IPS DF 6.9 (cell line): ENCODE measurements at regions not wholly inside any gene's neighbourhood (a gene's known extent, or its start where the extent isn't known, plus 50 kb on each side); places are given as distances from the start of the nearest gene placed in this dataset.

Experiments
- DNase-seq: peaks from one replicate; pipeline ENCODE4 v3.0.0-alpha.2; 2013; ENCODE audit warnings: low read depth, low spot score
- H3K27ac ChIP-seq: one replicate; pipeline ENCODE4 v1.5.1; 2013; ENCODE audit warnings: low read length, control low read depth
- H3K27me3 ChIP-seq: 2 replicates; pipeline ENCODE4 v1.6.1; 2013; ENCODE audit warnings: mild to moderate bottlenecking, low read length; ENCODE audit not compliant: control insufficient read depth, insufficient read depth
- H3K36me3 ChIP-seq: 2 replicates; pipeline ENCODE4 v1.6.1; 2013; ENCODE audit warnings: low read length; ENCODE audit not compliant: control insufficient read depth, insufficient read depth
- H3K4me1 ChIP-seq: 2 replicates; pipeline ENCODE4 v1.6.1; 2013; ENCODE audit warnings: low read length; ENCODE audit not compliant: control insufficient read depth, insufficient read depth
- H3K4me3 ChIP-seq: 2 replicates; pipeline ENCODE4 v1.5.1; 2013; ENCODE audit warnings: mild to moderate bottlenecking, low read length
- H3K9me3 ChIP-seq: 2 replicates; pipeline ENCODE4 v1.6.1; 2013; ENCODE audit warnings: low read length, inconsistent platforms; ENCODE audit not compliant: control insufficient read depth, insufficient read depth
- WGBS: extraction: QIAGEN DNeasy Blood & Tissue Kit; methylation state at CpG from one replicate; pipeline ENCODE4 v1.1.7; 2013; ENCODE audit warnings: mixed read lengths, missing lambda C conversion rate; ENCODE audit not compliant: insufficient read length, insufficient coverage; 5-methylcytosine and 5-hydroxymethylcytosine counted together

- no peaks in the 10 kb centered on the region for H3K9me3 ChIP-seq
- no peak overlapping the region for H3K4me3 ChIP-seq
- no CpG with 5 or more reads among the region's 6 CpGs for WGBS
- no peak for DNase-seq
- no peaks in the 10 kb centered on the region for H3K27me3 ChIP-seq
- no peaks in the 10 kb centered on the region for H3K4me1 ChIP-seq
- H3K36me3 ChIP-seq = no peaks in the 10 kb centered on the region
- no peak overlapping the region for H3K27ac ChIP-seq
Measured at GRCh38 chr5:89036166-89036565, 153.2 kb upstream of the MEF2C start.

DNA sequence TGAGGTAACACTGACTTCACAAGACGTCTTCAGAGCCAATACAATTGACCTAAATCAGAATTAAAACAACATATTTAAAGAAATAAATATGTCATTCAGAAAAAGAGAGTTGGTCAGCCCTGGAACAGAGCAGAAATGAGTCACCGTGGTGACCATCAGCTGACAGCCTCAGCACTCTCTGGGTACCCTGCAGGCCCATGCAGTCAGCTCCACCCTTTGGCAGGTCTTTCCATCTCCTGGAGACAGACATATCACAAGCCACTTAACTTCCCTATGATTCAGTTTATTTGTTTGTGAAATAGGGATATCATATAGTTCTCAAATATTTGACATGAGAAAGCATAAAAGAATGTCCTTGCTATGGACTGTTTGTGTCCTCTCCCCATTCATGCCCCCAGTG is 151.6 kb upstream of the MEF2C start:
- H3K36me3 ChIP-seq = no peaks in the 10 kb centered on the region
- no peak for DNase-seq
- no peak overlapping the region for H3K27ac ChIP-seq
- no peak overlapping the region for H3K4me3 ChIP-seq
- no CpG with 5 or more reads among the region's 2 CpGs for WGBS
- no peaks in the 10 kb centered on the region for H3K4me1 ChIP-seq
- H3K9me3 ChIP-seq = no peaks in the 10 kb centered on the region
- no peaks in the 10 kb centered on the region for H3K27me3 ChIP-seq

DNA sequence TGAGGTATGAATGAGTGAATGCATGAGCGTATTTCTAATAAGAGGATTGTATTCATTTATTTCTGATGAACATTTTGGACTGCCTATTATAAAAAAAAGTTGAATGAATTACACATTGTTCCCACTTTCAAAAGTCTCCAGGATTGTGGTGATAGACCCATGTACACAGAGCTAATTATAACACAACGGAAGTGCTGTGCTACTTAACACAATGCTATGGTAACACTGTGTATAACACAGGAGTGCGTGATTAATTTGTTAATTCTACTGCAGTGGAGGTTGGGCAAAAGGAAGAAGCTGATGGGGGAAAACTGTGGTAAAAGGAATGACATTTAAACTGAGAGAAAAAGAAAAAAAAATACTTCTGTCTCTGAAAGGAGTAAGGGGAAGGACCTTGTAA is 147.8 kb upstream of the MEF2C start:
- 100% methylated on average over 1 of the region's 3 CpGs for WGBS
- no peaks in the 10 kb centered on the region for H3K4me1 ChIP-seq
- H3K36me3 ChIP-seq = no peaks in the 10 kb centered on the region
- no peak overlapping the region for H3K27ac ChIP-seq
- DNase-seq = no peak
- no peak overlapping the region for H3K4me3 ChIP-seq
- H3K9me3 ChIP-seq = no peaks in the 10 kb centered on the region
- no peaks in the 10 kb centered on the region for H3K27me3 ChIP-seq

- no peak for DNase-seq
- H3K27me3 ChIP-seq = no peaks in the 10 kb centered on the region
- no peaks in the 10 kb centered on the region for H3K36me3 ChIP-seq
- no peak overlapping the region for H3K27ac ChIP-seq
- no CpG with 5 or more reads among the region's 2 CpGs for WGBS
- H3K9me3 ChIP-seq = no peaks in the 10 kb centered on the region
- no peak overlapping the region for H3K4me3 ChIP-seq
- H3K4me1 ChIP-seq = no peaks in the 10 kb centered on the region
Measured at GRCh38 chr5:89028595-89029285, 145.8 kb upstream of the MEF2C start.

GRCh38 chr5:89024045-89024444 is 141.1 kb upstream of the MEF2C start:
- no peaks in the 10 kb centered on the region for H3K9me3 ChIP-seq
- H3K27me3 ChIP-seq = no peaks in the 10 kb centered on the region
- H3K4me1 ChIP-seq = no peaks in the 10 kb centered on the region
- DNase-seq = no peak
- H3K27ac ChIP-seq = no peak overlapping the region
- WGBS = no CpG with 5 or more reads among the region's 3 CpGs
- H3K4me3 ChIP-seq = no peak overlapping the region
- H3K36me3 ChIP-seq = no peaks in the 10 kb centered on the region

DNA sequence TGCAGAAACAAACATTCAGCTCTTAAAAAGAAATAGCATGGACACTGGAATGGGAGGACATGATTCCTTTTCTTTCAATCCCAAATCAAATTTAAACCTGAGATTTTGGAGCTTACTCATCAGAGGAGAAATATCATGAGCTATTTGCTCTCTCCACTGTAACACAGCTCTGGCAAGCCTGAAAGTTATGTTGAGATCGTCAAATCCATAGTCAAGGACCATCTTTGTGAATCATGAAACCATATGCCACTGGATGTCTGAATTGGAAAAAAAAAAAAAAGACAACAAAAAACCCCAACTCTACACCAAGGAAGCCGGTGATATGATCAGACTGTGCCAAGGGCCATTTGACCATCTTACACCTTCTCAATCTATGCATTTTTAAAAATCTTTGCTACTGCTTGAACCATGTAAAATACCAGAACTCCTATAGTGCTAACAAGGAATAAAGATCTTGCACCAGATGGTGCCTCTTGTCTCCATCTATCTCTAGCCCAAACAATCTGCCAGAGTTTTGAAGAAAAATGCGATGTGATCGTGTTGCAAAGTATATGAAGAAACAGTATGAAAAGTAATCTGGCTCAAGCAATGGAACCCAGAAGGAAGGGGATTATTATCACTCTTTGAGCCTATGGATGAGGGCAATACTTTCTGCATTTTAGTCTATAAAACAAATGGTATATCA is 138.1 kb upstream of the MEF2C start:
- no CpG with 5 or more reads among the region's 4 CpGs for WGBS
- H3K9me3 ChIP-seq = no peaks in the 10 kb centered on the region
- no peak overlapping the region for H3K27ac ChIP-seq

GRCh38 chr5:89016741-89017303 is 133.8 kb upstream of the MEF2C start:
- Histone ChIP-seq H3K4me3 (no peak overlapping the region), H3K36me3 (no peaks in the 10 kb centered on the region), H3K9me3 (no peaks in the 10 kb centered on the region), H3K27ac (no peak overlapping the region), H3K4me1 (no peaks in the 10 kb centered on the region), H3K27me3 (no peaks in the 10 kb centered on the region)
- DNase-seq = no peak
- 100% methylated on average over 1 of the region's 3 CpGs for WGBS

More for the DNA sequence above, 138.1 kb upstream of the MEF2C start:
- no peaks in the 10 kb centered on the region for H3K36me3 ChIP-seq
- H3K4me3 ChIP-seq = no peak overlapping the region
- H3K27me3 ChIP-seq = no peaks in the 10 kb centered on the region
- no peak for DNase-seq
- no peaks in the 10 kb centered on the region for H3K4me1 ChIP-seq

DNA sequence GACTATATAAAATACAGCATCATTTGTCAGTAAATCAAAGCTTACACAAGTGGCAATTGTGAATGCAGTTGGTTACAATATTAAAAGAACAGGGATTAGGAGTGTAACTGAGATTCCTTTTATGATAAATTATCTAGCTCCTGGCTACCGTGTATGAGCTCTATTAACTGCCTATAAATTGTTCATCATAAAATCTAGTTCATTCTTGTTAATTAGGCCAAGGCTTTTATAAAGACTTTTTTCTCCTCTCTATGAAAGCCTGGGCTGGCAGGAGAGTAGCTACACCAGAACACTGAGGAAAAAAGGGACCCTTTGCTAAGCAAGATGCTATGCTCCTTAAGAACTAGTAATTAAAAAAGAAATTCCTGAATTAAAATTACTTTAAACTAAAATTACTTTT is 132.4 kb upstream of the MEF2C start:
- Histone ChIP-seq H3K27me3 (no peaks in the 10 kb centered on the region), H3K36me3 (no peaks in the 10 kb centered on the region), H3K9me3 (no peaks in the 10 kb centered on the region), H3K4me3 (no peak overlapping the region), H3K4me1 (no peaks in the 10 kb centered on the region), H3K27ac (no peak overlapping the region)
- WGBS = no CpG with 5 or more reads among the region's 1 CpG
- no peak for DNase-seq

DNA sequence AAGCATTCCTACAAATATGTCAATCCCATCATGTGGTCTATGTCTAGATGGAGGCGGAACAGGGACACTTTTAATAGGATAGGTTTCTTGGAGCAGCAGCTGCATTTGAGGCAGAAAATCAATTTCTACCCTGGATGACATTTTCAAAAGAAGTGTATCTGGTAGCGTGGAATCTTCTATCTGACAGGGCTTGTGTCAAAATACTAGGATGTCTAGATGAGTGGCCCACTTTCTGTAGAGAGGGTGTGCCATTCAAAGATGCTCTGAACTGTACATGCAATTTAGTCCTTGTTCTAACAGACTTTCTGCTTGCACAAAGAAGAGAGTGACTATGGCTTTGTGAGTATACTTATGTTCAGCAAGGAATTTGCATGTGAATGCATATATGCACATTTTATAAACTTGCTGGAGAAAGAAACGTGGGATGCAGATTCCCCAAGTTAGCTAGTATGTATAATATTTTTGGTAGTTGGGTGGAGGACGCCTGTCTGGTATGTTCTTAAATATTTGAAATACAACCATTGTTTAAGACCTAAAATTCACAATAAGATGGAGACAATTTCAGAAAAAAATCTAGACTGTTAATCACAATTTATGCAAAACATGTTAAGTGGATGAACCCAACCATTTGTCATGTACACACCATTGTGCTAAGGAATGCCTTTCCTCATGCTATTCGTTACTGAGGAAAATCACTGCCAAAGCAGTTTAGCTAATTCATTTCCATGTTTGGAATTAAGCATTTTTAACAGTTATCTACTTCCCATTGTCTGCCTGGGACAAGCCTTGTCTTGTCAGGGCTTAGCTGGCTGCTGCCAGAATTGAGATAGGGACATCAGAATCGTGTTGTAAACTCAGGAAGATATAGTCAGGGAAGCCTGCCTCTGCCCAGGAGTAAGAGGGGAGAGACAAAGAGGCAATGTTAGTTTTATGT is 129.1 kb upstream of the MEF2C start:
- no peak overlapping the region for H3K27ac ChIP-seq
- no CpG with 5 or more reads among the region's 6 CpGs for WGBS
- no peak for DNase-seq

GRCh38 chr5:89010512-89010911 is 127.5 kb upstream of the MEF2C start:
- no peaks in the 10 kb centered on the region for H3K4me1 ChIP-seq
- H3K27me3 ChIP-seq = no peaks in the 10 kb centered on the region
- no peak for DNase-seq
- H3K36me3 ChIP-seq = no peaks in the 10 kb centered on the region
- no peak overlapping the region for H3K27ac ChIP-seq
- no peaks in the 10 kb centered on the region for H3K9me3 ChIP-seq
- H3K4me3 ChIP-seq = no peak overlapping the region
- WGBS = no CpG with 5 or more reads among the region's 2 CpGs

More for the DNA sequence above, 129.1 kb upstream of the MEF2C start:
- H3K4me3 ChIP-seq = no peak overlapping the region
- no peaks in the 10 kb centered on the region for H3K9me3 ChIP-seq
- H3K27me3 ChIP-seq = no peaks in the 10 kb centered on the region
- H3K4me1 ChIP-seq = no peaks in the 10 kb centered on the region
- H3K36me3 ChIP-seq = no peaks in the 10 kb centered on the region
